ENCODE measurements at regions not wholly inside any gene's neighbourhood (a gene's known extent, or its start where the extent isn't known, plus 50 kb on each side); places are given as distances from the start of the nearest gene placed in this dataset.

- Histone ChIP-seq H3K27me3 (replicated peaks in 1 of 4; ENCODE audit: control insufficient read depth in 3 of 4, extremely low read depth in 1 of 4, insufficient read depth in 3 of 4, low read length in 3 of 4) (no peaks in the 10 kb centered on the region), H3K23me2 (ENCODE audit: low read depth, low read length) (no peaks in the 10 kb centered on the region; the same call in 1 of the 2 replicates), H4K8ac (ENCODE audit: extremely low read depth, insufficient read depth, low read length) (no peak overlapping the region), H3K23ac (ENCODE audit: insufficient read length) (no peak overlapping the region), H2BK20ac (ENCODE audit: low read length) (no peak overlapping the region), H4K5ac (ENCODE audit: insufficient read length, low read depth, low read length) (no peak overlapping the region), H3K27ac (ENCODE audit: low read depth, low read length) (no peak overlapping the region), H4K91ac (replicated peaks; ENCODE audit: insufficient read length, low read length) (no peak overlapping the region), H3K9ac (replicated peaks in 1 of 4; ENCODE audit: extremely low read depth in 1 of 4, low read depth in 3 of 4, low read length in 3 of 4) (no peak overlapping the region), H3K79me2 (ENCODE audit: control insufficient read depth in 1 of 2, insufficient read depth in 2 of 2, low read length in 2 of 2) (peaks cover 0 to 58% of the 10 kb centered on the region in 2 experiments; a peak in 2 of 4 replicates), H3K4ac (replicated peaks; ENCODE audit: insufficient read length, low read depth, low read length) (no peak overlapping the region), H3K79me1 (ENCODE audit: low read depth, low read length) (peaks cover 16% of the 10 kb centered on the region; the same call in 1 of the 2 replicates), H3K56ac (replicated peaks; ENCODE audit: insufficient read length, low read depth, low read length) (no peak overlapping the region), H3K4me1 (replicated peaks in 1 of 4; ENCODE audit: control insufficient read depth in 3 of 4, insufficient read depth in 4 of 4, low read length in 3 of 4) (peaks cover 0 to 9% (median 7%) of the 10 kb centered on the region in 4 experiments; a peak in 6 of 7 replicates), H2BK120ac (replicated peaks; ENCODE audit: low read depth, low read length) (no peak overlapping the region), H3K9me3 (ENCODE audit: insufficient read depth in 2 of 2, low read depth in 1 of 2, low read length in 1 of 2) (no peaks in the 10 kb centered on the region; a peak in 1 of 4 replicates), H3K4me2 (ENCODE audit: insufficient read depth in 1 of 2, low read depth in 2 of 2, low read length in 2 of 2) (no peak overlapping the region), H3K36me3 (ENCODE audit: control insufficient read depth in 2 of 4, insufficient read depth in 4 of 4, low read length in 3 of 4) (no peaks in the 10 kb centered on the region), H3K18ac (ENCODE audit: extremely low read depth, low read length) (no peak overlapping the region), H2AFZ (ENCODE audit: low read length) (no peak overlapping the region), H3K4me3 (ENCODE audit: extremely low read depth in 1 of 4, insufficient read depth in 2 of 4, low read depth in 3 of 4, low read length in 4 of 4) (no peak overlapping the region), H2BK5ac (ENCODE audit: low read depth, low read length) (no peak overlapping the region), H3K14ac (ENCODE audit: insufficient read length) (no peak overlapping the region), H2AK5ac (ENCODE audit: low read depth, low read length) (no peak overlapping the region), H2BK15ac (ENCODE audit: low read length) (no peak overlapping the region), H2BK12ac (ENCODE audit: low read depth, low read length) (no peak overlapping the region), H4K20me1 (replicated peaks in 1 of 2; ENCODE audit: control insufficient read depth in 1 of 2, insufficient read depth in 2 of 2, low read length in 2 of 2) (peaks cover 0 to 4% of the 10 kb centered on the region in 2 experiments)
- POLR2A ChIA-PET (ENCODE audit: partially characterized antibody): no interaction called here
- DNase-seq (ENCODE audit: low read depth in 1 of 2, low spot score in 2 of 2): no peak
- no peak for FAIRE-seq
- 87% methylated on average over 2 of the region's 2 CpGs; no CpG with 5 or more reads in 1 of the 2 experiments for WGBS, 2 experiments (ENCODE audit: extremely low coverage in 1 of 2, insufficient coverage in 1 of 2, insufficient read length in 1 of 2, insufficient replicate concordance in 2 of 2, low coverage in 1 of 2, low lambda C conversion rate in 2 of 2, missing lambda C conversion rate in 1 of 2)
- CTCF ChIA-PET (ENCODE audit: partially characterized antibody): interaction anchor here (1.9 kb wide), 1 partner anchor 59 kb away, joined by 10 read pairs; no protein-coding TSS in a partner anchor
- TF ChIP-seq CEBPB (IDR thresholded peaks at IDR 0.05; ENCODE audit: low read depth, low read length) (no peak), JUND (IDR thresholded peaks at IDR 0.05; ENCODE audit: low read length) (no peak), RAD21 (IDR thresholded peaks at IDR 0.05 in 1 of 2, conservative IDR thresholded peaks at IDR 0.05 in 1 of 2; ENCODE audit: low read depth in 2 of 2, low read length in 2 of 2) (no peak), TBP (IDR thresholded peaks at IDR 0.05; ENCODE audit: low read depth, low read length) (no peak), YY1 (IDR thresholded peaks at IDR 0.05; ENCODE audit: low read depth, low read length) (no peak), SUZ12 (IDR thresholded peaks at IDR 0.05; ENCODE audit: low read length) (no peak), SP1 (IDR thresholded peaks at IDR 0.05; ENCODE audit: low read depth, low read length) (no peak), ATF3 (IDR thresholded peaks at IDR 0.05; ENCODE audit: insufficient read depth, low read depth, low read length) (no peak), SP2 (IDR thresholded peaks at IDR 0.05; ENCODE audit: low read length) (no peak), KDM5A (IDR thresholded peaks at IDR 0.05; ENCODE audit: low read length) (no peak), RNF2 (IDR thresholded peaks at IDR 0.05; ENCODE audit: borderline replicate concordance, low read depth, low read length, missing control alignments, poor library complexity, severe bottlenecking) (no peak), KDM1A (IDR thresholded peaks at IDR 0.05; ENCODE audit: borderline replicate concordance, low read length) (no peak), RFX5 (IDR thresholded peaks at IDR 0.05; ENCODE audit: borderline replicate concordance, low read depth, low read length) (no peak), SRF (IDR thresholded peaks at IDR 0.05; ENCODE audit: low read depth, low read length) (no peak)
Observed at GRCh38 chr2:134148172-134148571, 105.7 kb upstream of the MGAT5 start.

Measured in H1 (cell line).